Neural crest cell (in vitro differentiated cells): ENCODE measurements at regions not wholly inside any gene's neighbourhood (a gene's known extent, or its start where the extent isn't known, plus 50 kb on each side); places are given as distances from the start of the nearest gene placed in this dataset.

Experiments used
- DNase-seq: peaks from one replicate; pipeline ENCODE4 v3.0.0; 2021; ENCODE audit warnings: low read depth, mixed read lengths, low spot score
- H3K27ac Mint-ChIP-seq: one replicate; pipeline ENCODE4 v1.8.0; 2021; ENCODE audit warnings: mild to moderate bottlenecking, mixed read lengths; ENCODE audit not compliant: unreplicated experiment
- H3K27me3 Mint-ChIP-seq: 2 replicates; pipeline ENCODE4 v1.8.0; 2021; ENCODE audit warnings: low read depth, mild to moderate bottlenecking, mixed read lengths
- H3K36me3 Mint-ChIP-seq: 2 replicates; pipeline ENCODE4 v1.8.0; 2021; ENCODE audit warnings: low read depth, mild to moderate bottlenecking, mixed read lengths
- H3K4me1 Mint-ChIP-seq: 2 replicates; pipeline ENCODE4 v1.8.0; 2021; ENCODE audit warnings: mixed read lengths
- H3K4me3 Mint-ChIP-seq: one replicate; pipeline ENCODE4 v1.8.0; 2021; ENCODE audit warnings: mild to moderate bottlenecking, mixed read lengths
- H3K9me3 Mint-ChIP-seq: 2 replicates; pipeline ENCODE4 v1.8.0; 2021; ENCODE audit warnings: mixed read lengths
- CTCF ChIP-seq: fragments of 200-600 bp; sonication (generic); conservative IDR thresholded peaks from 2 replicates; pipeline ENCODE4 v1.5.0; 2021; ENCODE audit warnings: antibody characterized with exemption, mild to moderate bottlenecking

GRCh38 chr14:86013641-86014040 is 483.7 kb downstream of the FLRT2 start:
- H3K9me3 Mint-ChIP-seq: no peaks in the 10 kb centered on the region
- DNase-seq: no peak
- TF ChIP-seq CTCF: no peak

GRCh38 chr14:86012461-86012860 is 482.5 kb downstream of the FLRT2 start:
- Mint-ChIP-seq H3K27ac (no peak overlapping the region), H3K27me3 (no peaks in the 10 kb centered on the region), H3K4me1 (peaks cover 4% of the 10 kb centered on the region), H3K9me3 (no peaks in the 10 kb centered on the region), H3K4me3 (no peak overlapping the region), H3K36me3 (no peaks in the 10 kb centered on the region)
- no peak for TF ChIP-seq CTCF
- DNase-seq: no peak

More at GRCh38 chr14:86013641-86014040, 483.7 kb downstream of the FLRT2 start:
- no peak overlapping the region for H3K27ac Mint-ChIP-seq
- H3K36me3 Mint-ChIP-seq: no peaks in the 10 kb centered on the region
- H3K27me3 Mint-ChIP-seq: no peaks in the 10 kb centered on the region
- peaks cover 10% of the 10 kb centered on the region for H3K4me1 Mint-ChIP-seq
- H3K4me3 Mint-ChIP-seq: no peak overlapping the region

DNA sequence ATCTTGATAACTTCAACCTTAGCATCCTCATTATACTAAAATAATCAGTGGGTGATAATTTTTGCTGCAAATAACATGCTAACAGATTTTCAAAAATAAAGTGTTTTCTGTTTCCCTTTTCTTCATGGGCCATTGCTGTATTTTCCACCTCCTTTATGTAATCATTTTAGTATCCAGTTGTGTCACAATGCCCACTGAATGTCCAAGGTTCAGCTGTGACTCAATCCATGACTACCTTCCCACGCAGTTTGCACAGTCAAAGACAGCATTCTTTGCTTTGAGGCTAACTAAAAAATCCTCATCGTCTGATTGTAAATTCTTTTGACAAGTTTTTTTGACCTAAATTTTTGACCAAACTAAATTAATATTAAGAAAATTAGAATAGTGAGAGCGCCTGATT is 474.1 kb downstream of the FLRT2 start:
- Mint-ChIP-seq H3K9me3 (no peaks in the 10 kb centered on the region), H3K27ac (no peak overlapping the region), H3K36me3 (no peaks in the 10 kb centered on the region), H3K4me1 (no peaks in the 10 kb centered on the region), H3K4me3 (no peak overlapping the region), H3K27me3 (no peaks in the 10 kb centered on the region)
- no peak for TF ChIP-seq CTCF
- no peak for DNase-seq

DNA sequence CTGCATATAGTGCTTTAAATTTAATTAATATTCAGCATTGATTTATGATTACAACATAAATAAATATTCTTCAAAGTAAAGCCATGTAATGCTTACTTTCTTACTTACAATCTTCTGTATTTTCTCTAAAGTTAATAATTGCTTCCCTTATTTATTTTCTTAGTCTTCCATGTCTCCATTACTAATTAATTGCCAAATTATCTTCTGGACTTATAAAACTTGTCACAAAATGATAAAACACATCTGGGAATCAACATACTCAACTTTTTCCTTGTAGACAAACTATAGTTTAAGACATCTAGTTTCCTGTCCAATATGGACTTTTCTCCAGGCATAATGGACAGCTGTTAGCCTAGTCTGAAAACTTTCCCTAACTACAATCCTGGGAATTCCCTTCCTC is 466.6 kb downstream of the FLRT2 start:
- H3K27ac Mint-ChIP-seq: no peak overlapping the region
- H3K4me1 Mint-ChIP-seq: no peaks in the 10 kb centered on the region
- no peak overlapping the region for H3K4me3 Mint-ChIP-seq

DNA sequence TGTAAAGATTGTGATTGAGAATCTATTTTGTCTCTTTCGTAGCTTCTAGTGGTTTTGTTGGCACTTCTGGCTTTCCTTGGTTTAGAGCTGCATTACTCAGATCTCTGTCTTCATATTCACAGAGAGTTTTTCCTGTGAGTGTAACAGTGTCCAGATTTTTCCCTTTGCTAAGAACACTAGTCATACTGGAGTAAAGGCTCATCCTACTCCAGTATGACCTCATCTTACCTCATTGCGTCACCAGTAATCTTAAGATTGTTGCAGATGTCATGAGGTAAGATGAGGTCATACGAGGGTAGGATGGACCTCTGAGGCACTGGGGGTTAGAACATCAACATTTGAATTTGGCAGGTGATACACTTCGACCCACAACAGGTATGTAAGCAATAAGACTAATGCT is 461.2 kb downstream of the FLRT2 start:
- no peaks in the 10 kb centered on the region for H3K4me1 Mint-ChIP-seq
- H3K27ac Mint-ChIP-seq: no peak overlapping the region
- no peaks in the 10 kb centered on the region for H3K27me3 Mint-ChIP-seq
- H3K36me3 Mint-ChIP-seq: no peaks in the 10 kb centered on the region
- H3K9me3 Mint-ChIP-seq: no peaks in the 10 kb centered on the region
- DNase-seq: no peak
- no peak overlapping the region for H3K4me3 Mint-ChIP-seq
- TF ChIP-seq CTCF: no peak

More for the DNA sequence above, 466.6 kb downstream of the FLRT2 start:
- no peaks in the 10 kb centered on the region for H3K36me3 Mint-ChIP-seq
- TF ChIP-seq CTCF: no peak
- H3K27me3 Mint-ChIP-seq: no peaks in the 10 kb centered on the region
- DNase-seq: no peak
- H3K9me3 Mint-ChIP-seq: no peaks in the 10 kb centered on the region

DNA sequence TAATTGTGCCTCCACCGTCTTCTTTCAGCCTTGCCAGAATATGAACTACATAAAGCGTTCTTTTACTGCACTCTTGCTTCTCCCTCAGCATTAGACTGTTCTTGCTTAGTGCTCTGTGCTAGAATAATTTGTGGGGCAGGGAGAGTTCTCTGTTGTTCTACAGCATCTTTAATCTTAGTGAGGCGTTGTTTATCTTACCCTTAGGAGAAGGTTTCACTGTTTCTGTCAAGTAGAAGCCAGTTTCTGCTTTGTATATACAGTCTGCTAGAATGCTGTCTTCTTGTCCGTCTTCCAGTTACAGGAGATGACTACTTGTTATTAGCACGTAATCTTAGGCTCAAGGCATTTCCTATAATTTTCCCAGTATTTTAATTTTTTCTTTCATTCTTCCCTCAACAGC is 458.0 kb downstream of the FLRT2 start:
- Mint-ChIP-seq H3K9me3 (no peaks in the 10 kb centered on the region), H3K27ac (no peak overlapping the region), H3K4me1 (no peaks in the 10 kb centered on the region), H3K36me3 (no peaks in the 10 kb centered on the region), H3K4me3 (no peak overlapping the region), H3K27me3 (no peaks in the 10 kb centered on the region)
- TF ChIP-seq CTCF: no peak
- DNase-seq: no peak
